Epidermal melanocyte (primary cell): ENCODE measurements at regions not wholly inside any gene's neighbourhood (a gene's known extent, or its start where the extent isn't known, plus 50 kb on each side); places are given as distances from the start of the nearest gene placed in this dataset.
"Not testable (repeated sequence)": the region's sequence is repeated elsewhere in the genome, so short reads cannot be mapped to it uniquely, and the experiment has no call there.

Experiments used
- DNase-seq: peaks from one replicate; pipeline ENCODE4 v3.0.0; 2011; ENCODE audit warnings: low spot score; ENCODE audit not compliant: insufficient read length

DNA sequence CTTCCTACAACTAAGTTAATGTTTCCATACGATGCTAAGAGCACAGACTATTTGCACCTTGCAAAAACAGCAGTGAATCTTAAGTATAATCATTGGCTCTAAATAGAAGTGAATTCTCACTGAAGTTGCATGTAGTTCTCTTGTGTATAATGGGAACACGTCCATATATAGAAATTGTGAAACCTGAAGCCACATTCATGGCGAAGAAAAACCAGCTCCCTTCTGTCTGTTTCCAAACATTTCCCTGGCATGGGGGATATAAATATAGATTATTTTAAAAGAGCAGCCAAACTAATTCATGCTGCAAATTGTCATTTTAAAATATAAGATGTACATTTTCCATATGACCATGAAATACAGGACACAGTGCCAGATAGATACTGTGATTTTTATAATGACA lies 71.1 kb downstream of the TRAM1L1 start:
- DNase-seq, result no peak

DNA sequence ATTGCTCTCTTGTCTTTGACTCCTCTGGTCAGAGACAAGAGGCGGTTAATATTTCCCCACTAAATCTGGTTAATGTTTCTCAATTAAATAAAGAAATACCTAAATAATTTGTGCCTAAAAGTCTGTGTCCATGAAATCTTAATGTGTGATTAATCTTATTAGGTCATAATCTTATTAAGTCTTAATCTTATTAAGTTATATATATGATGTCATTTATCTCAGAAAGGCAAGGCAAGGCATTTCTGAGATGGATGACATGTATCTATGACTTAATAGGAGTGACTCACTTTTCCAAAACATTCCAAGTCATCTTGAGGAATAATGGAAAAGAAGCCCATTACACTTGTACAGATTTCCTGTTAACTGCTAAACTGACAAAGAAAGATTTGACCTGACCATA lies 74.7 kb downstream of the TRAM1L1 start:
- DNase-seq, result no peak

DNA sequence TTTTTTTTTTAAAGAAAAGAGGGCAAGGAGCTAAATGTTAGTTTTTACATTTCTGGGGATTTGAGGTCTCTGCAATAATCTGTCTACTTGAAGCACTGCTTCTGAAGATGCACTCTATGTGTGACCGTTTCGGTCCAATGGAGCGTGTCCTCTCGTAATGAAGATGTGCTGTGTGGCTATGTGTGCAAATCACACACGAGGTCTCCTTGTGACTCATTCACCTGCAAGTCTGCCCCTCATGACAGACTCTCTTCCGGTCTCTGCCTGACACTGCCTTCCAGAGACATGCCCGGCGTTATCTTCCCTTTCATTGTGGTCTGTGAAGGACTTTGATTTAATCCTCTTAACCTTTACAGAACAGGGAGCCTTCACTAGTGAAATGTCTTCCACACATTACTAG lies 84.3 kb downstream of the TRAM1L1 start:
- no peak for DNase-seq

DNA sequence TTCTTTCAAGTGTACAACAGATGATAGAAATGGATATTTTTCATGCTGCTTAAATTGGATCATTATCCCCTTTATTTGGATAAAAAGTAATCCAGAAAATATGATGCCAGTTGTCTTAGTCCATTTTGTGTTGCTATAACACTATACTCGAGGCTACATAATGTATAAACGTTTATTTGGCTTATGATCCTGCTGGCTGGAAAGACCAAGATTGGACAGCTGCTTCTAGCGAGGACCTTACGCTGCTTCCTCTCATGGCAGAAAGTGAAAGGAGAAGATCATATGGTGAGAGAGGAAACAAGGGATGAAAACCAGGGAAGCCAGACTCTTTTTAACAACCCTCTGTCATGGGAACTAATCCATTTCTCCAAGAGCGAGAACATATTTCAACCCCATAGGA lies 102.7 kb downstream of the TRAM1L1 start:
- no peak for DNase-seq

DNA sequence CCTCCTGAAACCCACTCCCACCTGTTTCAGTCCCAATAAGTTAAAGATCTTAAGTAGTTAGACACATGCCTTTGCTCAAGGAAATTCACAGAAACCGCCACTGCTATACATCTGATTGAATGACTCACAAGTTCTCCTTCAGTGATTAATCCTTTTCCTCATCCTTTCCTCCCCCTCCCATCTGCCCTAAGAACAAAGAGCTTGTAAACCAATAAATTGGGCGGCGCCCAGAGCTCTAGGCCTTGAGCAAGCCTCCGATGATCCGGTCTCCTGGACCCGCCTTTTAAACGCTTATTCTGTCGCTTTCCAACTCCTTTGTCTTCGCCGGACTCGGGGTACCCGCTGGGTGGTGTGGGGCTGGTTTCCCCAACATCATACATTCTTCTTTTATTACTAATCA lies 104.9 kb downstream of the TRAM1L1 start:
- not testable (repeated sequence) for DNase-seq

DNA sequence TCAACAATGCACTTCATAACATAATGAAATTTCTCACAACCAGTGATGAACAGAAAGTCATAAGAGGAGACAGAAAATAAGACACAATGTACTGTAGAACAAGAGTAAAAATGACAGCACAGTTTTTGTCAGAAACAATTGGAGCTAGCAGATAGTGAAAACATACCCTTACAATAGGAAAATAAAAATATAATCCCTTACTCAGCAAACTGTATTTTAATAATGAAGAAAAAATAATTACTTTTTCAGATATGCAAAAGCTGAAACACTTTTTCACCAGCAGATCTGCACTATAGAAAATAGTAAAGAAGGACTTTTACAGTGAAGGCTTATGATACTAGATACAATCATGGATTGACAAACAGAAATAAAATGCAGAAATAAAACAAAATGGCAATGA lies 126.3 kb downstream of the TRAM1L1 start:
- DNase-seq, result no peak

DNA sequence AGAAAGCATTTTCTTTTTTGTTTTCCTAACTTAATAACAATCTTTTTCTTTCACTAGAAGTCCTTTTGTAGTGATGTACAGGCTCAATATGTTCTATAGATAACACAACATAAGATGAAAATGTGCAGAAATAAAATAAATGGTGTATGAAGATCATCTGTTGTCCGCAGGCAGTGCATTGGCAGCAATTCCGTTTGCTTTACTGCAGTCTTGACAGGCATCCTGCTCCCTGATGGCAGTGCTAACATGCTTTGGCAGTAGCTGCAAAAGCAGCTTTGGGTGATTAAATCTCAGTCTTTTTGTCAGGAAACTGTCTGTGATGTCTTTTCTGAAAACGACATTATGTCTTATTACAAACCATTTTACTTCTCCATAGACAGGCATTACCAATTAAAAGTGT lies 131.4 kb downstream of the TRAM1L1 start:
- no peak for DNase-seq

DNA sequence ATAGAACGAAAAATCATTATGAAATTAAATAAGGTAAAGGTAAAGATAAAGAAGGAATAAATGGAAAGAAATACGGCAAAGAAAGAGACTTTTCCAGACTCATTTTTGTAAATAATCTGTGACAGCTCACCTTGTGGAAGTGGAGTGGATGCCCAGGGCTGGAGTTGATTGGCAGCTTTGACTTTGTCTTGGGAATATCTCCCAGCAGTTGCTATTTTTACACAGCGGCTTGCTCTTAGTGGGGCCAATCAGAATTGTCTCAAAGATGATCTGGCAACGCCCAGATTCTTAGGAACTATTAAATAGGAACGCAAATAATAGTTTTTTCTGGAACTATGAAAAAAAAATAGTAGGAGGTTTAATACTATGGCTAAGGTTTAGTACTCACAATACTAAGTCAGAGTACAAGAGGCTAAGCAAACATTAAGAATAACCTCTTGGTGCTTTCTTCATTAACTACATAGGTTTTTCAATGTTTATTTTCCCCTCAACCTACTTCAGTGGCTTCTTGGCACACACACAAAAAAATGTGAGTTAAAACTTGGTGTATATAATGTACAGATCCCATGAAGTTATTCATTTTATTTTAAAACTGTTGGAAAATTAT lies 132.7 kb downstream of the TRAM1L1 start:
- no peak for DNase-seq

DNA sequence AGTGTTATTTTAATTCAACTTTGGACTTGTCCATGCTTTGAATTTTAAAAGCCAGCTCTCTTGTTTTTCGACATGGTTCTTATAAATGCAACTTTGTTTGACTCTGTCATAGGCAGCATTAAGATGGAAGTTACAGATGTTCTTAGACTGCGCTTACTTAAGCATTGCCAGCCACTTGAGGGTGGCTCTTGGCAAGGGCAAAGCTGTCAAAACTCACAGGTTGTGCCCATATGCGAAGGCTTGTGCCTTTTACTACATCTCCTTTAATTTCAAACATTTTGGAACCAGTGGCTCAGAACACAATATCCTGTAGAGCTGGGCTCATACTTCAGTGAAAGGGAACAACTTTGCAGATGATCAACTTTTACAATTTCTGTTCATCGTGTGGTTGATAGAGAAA lies 135.5 kb downstream of the TRAM1L1 start:
- DNase-seq, result no peak

DNA sequence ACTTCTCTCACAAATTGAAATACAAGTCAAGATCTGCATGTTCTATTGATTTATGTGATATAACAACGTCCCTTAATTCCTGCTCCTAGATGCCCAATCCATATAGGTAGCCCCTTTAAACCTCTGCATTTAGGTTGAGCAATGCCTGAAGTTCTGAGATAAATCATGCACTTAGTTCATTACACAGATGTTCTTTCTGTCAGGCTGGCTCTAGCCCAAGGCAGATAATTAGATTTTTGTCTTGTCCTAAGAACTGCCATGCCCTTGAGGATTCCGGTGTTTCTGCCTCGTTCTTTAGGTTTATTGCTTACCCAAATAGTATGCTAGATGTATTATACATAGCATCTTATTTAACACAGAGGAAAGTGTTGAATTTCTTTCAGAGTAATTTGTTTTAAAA lies 143.1 kb downstream of the TRAM1L1 start:
- DNase-seq, result no peak

DNA sequence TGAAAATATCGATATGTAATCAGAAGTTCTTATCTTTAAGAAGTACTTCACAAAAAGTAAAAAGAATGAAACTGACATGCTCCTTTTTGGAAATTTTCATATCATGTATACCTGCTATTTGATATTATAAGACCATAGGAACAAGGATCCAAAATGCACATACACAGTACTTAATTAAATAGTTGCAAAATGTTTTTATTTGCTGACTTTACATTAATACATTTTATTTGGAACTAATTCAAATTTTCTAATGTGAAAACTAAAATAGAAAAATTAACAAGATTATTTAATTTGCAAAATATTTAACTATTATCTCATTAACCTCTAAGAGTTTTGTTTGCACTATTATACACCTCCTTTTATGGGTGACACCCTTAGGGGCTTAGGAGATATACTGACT lies 155.0 kb downstream of the TRAM1L1 start:
- no peak for DNase-seq

DNA sequence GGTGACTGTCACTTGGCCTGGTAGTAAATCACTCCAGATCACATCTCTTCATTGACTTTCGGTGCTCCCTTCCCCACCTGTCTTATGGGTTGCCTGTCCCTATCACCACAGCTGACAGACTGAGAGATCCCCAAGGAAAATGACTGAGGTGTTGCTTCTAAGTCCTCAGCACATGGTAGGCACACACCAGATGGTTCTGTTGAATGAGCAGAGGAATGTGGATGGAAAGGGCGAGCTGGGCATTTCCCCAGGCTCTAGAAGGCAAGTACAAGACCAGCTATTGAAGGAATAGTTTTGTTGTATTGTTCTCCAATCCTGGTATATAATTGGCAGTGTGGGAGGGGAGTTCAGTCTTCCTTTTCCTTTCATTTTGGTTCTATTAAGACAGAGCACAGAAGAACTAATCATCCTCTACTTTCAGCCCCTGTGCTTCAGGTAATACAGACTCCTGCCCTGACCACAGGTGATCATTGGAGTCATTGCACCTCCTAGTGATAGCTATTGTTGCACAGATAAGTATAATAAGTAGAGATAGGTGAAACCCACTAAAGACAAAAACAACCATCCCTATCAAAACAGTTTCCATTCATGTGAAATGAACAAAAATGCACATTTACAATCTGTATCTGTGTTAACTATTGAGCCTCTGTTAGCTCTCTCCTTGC lies 158.6 kb downstream of the TRAM1L1 start:
- no peak for DNase-seq

DNA sequence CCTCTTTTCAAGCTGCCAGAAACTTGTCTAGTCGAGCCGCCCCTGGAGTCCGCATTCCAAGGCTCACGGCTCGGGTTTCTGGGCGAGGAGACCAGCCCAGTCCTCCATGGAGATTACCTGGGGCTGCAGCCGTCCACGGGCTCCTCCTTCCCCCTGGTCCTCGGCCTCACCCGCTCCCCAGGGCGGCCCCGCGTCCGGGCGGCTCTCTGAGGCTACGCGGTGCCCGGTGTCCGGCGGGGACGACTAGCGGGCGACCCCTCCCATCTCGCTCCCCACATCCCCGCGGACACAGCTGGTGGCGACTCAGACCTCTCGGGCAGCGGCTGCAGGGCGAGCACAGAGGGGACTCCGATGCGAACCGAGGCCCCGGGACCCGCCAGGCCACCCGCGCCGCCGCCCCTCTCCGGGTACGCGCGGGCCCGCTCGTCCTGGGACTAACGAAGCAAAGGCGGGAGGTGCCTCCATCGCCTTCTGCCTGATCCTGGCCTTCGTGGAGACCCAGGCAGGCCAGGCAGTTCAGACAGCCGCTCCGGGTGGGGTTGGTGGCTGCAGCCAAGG lies 159.4 kb downstream of the TRAM1L1 start:
- no peak for DNase-seq

DNA sequence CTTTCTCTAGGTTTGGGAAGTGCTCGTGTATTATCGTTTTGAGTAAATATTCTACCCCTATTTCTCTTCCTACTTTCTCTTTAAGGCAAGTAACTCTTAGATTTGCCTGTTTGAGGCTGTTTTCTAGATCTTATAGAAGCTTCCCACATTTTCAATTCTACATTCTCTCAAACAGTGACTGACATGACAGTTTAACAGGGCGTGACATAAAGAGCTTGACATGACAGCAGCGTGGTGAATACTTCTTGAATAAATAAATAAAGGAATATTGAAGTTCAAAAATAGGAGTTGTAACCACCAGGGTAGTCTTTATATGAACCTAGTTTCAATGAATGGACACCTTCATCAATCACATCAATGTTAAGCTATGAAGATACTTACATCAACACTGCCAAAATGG lies 162.0 kb downstream of the TRAM1L1 start:
- DNase-seq, result no peak

DNA sequence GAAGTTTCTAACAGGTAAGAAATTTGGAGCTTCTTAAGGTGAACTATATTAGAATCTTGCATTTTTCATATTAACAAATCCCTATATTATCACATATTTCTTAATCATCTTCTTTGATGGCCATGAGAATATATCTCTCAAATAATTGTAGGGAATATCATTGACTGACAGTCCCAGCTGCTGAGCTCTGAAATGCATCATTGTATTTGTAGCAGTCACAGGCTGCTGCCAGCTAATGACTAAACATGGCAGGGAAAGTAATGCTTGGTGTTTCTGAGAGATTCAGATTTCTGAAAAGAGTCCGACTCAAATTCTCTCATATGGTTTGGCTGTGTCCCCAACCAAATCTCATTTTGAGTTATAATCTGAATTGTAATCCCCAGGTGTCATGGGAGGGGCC lies 171.9 kb downstream of the TRAM1L1 start:
- no peak for DNase-seq

DNA sequence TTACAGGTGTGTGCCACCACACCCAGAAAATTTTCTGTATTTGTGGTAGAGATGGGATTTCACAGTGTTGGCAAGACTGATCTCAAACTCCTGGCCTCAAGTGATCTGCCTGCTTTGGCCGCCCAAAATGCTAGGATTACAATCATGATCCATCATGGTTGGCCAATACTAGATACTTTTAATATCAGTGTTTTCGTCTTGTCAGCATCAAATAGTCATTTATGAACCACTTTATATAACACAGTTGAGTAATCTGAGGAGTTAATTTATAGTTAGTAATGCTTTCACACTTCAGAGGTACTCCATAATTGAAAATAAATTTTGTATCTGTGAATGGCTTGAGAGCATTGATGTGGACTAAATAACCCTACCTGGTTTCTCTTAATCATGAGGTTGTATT lies 178.6 kb downstream of the TRAM1L1 start:
- no peak for DNase-seq

DNA sequence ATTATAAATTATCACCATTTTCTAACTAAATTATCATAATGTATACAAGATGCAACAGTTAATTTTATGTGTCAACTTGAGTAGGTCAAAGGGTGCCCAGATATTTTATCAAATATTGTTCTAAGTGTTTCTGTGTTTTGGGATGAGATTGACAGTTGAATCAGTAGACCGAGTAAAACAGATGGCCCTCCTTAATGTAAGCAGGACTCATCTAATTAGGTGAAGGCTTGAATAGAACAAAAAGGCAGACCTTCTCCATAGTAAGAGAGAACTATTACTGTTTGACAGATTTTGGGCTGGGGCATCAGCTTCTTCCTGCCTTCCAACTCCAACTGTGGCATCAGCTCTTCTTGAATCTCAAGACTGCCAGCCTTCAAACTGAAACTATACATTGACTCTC lies 185.8 kb downstream of the TRAM1L1 start:
- DNase-seq, result no peak

DNA sequence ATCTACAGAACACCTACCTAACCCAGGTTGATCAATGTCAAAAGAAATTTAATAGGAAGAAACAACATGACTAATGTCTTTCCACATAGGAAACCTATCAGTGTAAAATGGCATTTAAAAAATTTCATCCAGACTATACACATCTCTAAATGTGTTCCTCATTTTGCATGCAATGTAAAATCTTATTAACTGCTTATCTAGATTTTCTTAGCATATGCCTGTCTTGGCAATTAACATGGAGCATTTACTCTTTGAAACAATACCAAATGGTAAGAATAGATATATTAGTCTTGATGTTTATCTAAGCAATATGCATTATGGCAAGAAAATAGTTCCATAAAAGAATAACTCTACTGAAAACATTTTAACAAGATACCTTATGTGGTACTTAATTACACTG lies 199.8 kb downstream of the TRAM1L1 start:
- DNase-seq, result no peak

DNA sequence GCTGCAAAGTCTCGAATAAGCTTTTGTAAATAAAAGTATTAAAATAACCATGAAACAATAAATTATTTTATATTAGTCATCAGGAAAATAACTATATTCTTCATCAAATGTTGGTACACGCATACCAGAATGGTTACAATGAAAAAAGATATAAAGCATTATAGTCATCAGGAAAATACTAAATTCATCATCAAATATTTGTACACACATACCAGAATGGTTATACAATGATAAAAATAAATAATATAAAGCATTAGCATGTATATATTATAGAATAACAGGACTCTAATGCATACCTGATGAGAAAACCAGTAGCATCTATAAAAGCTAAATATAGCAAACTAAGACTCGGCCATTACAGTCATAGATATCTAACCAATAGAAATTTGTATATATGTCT lies 202.9 kb downstream of the TRAM1L1 start:
- no peak for DNase-seq

DNA sequence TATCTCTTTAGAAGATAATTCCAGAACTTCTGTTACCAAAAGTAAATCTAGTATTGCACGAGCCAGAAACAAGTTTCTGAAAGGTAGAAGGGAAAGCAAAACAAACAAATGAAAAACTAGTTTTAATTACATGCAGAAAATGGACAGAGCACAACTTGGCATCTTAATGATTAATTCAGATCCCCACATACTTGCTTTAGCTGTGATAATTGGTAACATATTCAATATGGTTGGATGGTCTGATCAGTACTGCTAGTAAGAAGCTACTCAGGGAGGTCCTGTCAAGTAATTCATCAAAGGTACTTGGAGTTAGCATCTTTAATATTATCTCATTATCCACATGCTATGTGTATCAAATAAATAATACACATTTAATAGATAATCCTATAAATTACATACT lies 204.3 kb downstream of the TRAM1L1 start:
- no peak for DNase-seq

DNA sequence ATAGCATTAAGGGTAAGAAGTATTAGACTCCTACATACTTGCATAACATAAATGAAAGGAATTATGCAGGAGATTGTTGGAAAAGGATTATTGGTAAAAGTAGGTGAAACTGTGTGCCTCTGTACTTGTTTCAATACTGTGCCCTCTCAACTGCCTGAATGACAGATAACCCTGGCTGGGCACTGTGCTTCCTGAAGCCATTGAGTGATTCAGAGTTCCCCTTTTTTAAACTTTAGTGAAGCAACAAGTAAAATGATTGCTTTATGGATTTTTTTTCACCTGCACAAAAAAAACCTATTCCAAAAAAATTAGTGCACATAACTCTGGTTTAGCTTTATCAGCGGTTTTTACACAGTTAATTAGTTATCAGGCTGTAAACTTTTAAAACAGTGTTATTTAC lies 204.8 kb downstream of the TRAM1L1 start:
- DNase-seq, result no peak

DNA sequence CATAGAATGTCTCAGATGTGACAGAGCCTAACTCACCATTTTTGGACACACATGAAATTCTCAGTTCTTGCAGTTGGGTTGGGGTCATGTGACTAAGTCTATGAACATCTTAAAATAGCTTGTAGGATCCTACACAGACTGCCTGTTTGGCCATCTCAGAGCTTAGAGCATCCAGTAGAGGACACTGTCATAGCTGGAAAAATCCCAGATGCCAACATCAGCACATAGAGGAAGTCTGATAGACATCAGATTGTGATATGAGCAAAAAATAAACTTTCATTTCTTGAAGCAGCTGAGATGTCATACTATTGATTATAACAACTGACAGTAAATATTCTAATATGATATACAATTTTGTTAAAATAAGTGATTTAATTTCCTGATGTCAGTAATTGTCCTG lies 207.1 kb downstream of the TRAM1L1 start:
- no peak for DNase-seq

DNA sequence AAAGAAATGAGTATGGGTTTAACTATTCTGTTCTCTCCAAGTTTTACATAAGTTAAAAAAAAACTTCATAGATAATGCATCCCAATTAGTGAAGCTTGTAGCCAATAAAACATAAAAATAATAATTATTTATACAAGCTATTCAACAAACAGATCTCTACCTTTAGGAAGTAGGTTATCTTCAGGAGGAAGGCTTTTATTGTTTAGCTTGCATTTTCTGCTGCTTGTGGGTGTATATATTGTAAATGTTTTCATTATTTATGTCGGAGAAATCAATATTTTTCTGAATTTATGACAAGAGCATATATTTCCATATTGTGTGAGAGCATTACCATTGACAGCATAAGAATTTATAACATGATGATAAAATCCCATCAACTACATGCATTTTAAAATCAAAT lies 208.3 kb downstream of the TRAM1L1 start:
- DNase-seq, result no peak
